GM21447 (cell line): ENCODE measurements at regions not wholly inside any gene's neighbourhood (a gene's known extent, or its start where the extent isn't known, plus 50 kb on each side); places are given as distances from the start of the nearest gene placed in this dataset.

ENCODE experiments used
- ATAC-seq: cut with Tn5 transposase; IDR thresholded peaks from one replicate; pipeline ENCODE4 v1.9.1; 2021; ENCODE audit not compliant: unreplicated experiment

DNA sequence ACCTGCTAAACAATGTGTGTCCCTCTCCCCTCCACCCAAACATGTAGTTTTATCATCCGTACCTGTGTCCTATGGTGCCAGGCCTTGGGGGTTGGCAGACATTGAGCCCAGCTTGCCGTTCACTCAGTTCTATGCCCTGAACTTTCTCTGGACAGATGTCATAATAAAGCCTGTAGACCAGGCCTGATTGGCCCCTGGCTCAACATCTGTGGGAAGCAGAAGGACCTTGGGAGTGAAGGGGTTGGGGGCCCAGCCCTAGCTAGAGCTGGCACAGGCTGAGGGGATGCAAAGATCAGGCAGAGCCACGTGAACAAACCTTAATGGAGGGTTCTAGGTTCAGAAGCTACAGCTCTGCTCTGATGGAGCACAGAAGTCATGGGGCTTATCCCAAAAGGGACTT, 600.6 kb downstream of the BUD13 start:
- ATAC-seq = no peak

- no peak for ATAC-seq
Observed at GRCh38 chr11:116171271-116172140, 601.3 kb downstream of the BUD13 start.

GRCh38 chr11:116170526-116171120, 602.2 kb downstream of the BUD13 start:
- no peak for ATAC-seq

- no peak for ATAC-seq
Observed at GRCh38 chr11:116169776-116170175, 603.0 kb downstream of the BUD13 start.

- no peak for ATAC-seq
Observed at GRCh38 chr11:116168459-116168787, 604.4 kb downstream of the BUD13 start.

- ATAC-seq = no peak
Observed at GRCh38 chr11:116167706-116168458, 604.9 kb downstream of the BUD13 start.

DNA sequence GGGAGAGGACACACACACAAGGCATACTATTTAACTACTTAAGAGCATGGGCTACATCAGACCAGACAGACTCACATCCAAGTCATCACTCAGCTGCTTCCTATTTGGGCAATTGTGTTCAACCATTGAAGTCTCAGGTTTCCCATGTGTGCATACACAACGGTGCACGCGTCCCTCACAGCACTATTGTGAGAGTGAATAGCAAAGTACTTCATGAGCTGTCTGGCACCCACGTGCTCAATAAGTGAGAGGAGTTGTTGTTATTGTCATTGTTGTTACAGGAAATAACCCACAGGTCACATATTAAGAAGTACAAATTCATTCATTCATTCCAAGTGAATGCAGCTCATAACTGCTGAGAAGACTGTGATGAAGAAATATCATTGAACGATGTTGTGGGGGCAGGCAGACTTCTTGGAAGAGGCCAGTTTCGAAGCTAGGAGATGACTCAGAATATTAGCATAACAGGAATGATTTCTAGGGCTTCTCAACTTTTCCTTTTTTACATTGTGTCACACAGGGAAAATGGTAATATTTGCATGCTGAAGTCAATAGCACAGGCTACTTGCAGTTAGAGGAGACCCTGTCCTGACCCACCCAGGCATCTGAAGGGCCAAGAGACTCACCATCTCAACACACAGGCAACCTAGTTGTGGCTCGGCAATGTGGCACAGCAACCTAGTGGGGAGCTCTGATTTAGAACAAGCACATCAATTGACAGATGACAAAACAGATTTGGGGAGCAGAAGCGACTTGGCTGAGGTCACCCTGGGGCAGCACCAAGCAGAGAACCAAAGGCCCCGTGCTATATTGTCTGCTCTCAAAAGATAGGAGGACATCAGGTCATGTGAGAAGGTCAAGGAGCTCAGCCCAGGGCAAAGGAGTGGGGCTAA, 606.0 kb downstream of the BUD13 start:
- no peak for ATAC-seq

DNA sequence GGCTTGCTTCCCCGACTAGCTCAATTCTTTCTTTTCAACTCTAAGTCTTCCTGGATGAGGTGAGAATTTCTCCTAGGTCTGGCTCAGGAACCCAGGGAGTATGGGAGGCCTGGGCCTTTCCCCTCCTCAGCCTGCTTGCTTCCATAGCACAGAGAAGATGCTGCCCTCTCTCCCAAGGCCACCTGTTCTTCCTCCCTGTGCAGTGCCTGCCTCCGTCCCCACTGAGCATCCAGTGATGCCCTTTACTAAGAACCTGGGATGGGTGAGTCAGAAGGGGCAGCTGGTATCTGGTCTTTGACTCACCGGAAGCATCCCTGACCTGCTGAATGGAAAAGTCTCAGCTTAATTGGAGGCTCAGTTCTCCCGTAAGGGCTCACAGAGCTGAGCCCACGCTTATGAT, 607.9 kb downstream of the BUD13 start:
- ATAC-seq = no peak

- ATAC-seq = no peak
Observed at GRCh38 chr11:116162886-116163230, 609.9 kb downstream of the BUD13 start.

DNA sequence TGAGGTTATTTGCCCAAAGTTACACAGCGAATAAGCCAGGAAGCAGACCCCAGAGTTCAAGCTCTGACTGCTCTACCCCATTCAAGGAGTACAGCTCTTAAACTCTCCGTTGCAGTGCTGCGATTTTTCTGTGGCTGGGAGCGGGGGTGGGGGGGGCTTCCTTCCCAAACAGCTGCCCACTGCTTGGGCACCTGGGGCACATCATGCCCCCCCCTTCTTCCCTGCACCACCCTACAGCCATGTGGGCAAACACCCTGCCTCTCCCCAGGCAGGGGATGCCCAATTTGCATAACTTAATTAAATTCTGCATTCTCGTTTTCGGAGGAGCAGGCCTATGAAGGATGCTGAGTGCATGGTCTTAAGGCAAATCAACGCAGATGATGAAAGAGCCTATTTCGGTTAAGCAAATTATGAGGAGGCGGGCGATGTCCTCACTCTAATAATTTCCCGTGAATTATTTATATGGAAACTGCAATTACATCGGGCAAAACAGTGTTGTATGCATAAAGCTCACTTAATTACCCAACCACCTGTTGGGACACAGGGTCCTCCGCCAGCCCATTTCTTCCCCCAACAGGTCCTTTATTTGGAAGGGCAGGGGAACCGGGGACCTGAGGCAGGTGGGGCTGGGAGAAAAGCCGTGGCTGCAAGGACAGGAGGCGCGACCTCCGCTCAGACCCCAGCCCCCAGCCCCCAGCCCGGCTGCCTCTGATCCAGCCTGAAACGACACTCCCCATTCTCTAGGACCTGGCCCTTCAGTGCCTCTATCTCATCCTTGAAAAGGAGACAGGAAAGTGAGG, 610.5 kb downstream of the BUD13 start:
- no peak for ATAC-seq

- no peak for ATAC-seq
Observed at GRCh38 chr11:116148645-116149044, 624.1 kb downstream of the BUD13 start.

- ATAC-seq = no peak
Observed at GRCh38 chr11:116148056-116148455, 624.7 kb downstream of the BUD13 start.

GRCh38 chr11:116145187-116145865, 627.5 kb downstream of the BUD13 start:
- no peak for ATAC-seq

GRCh38 chr11:116144387-116144958, 628.3 kb downstream of the BUD13 start:
- no peak for ATAC-seq

- ATAC-seq = no peak
Observed at GRCh38 chr11:116138280-116138679, 634.1 kb upstream of the CADM1 start.

- ATAC-seq = no peak
Observed at GRCh38 chr11:116137753-116138152, 633.5 kb upstream of the CADM1 start.

DNA sequence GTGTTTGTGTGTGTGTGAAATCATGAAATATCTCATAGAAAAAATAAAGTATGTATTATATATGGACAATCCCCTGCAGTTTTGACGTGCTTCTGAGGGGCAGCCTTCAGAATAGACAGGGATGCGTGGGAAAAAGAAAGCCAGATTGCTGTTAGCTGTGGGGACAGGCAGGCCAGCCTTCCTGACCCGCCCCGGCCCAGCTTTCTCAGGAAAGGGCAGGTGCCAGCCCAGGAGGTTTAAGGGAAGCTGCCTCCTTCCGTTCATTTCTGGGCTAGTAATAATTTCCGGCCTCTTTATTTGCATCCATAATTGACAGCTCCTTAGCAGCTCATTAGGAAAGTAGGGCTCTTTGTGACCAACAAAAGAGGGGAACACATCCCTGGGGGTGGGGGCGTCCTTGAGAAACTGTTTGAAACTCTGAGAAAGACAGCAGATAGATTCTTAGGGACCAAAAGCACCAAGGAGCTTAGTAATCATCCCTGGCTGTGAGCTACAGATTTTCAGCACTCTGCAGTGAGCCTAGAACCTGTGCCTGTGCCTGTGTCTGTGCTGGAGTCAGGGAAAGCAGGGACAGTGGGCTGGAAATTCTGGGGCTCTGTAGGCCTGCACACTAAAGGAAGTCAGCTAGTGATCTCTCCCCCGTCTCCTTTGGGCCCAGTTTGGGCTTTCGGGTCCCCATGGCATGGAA, 632.9 kb upstream of the CADM1 start:
- ATAC-seq = no peak

GRCh38 chr11:116135891-116136290, 631.7 kb upstream of the CADM1 start:
- no peak for ATAC-seq

- ATAC-seq = no peak
Observed at GRCh38 chr11:116134450-116134849, 630.2 kb upstream of the CADM1 start.
